Heart right ventricle (tissue), 16 donors: ENCODE measurements at regions not wholly inside any gene's neighbourhood (a gene's known extent, or its start where the extent isn't known, plus 50 kb on each side); places are given as distances from the start of the nearest gene placed in this dataset.

Experiments used
- ATAC-seq, 8 donors: fragments of 200-7000 bp; cut with Tn5 transposase; one replicate each; pipeline ENCODE4 v1.9.1; 2020; ENCODE audit warnings: mild to moderate bottlenecking in 8 of 8, moderate library complexity in 8 of 8, moderate number of reproducible peaks in 1 of 8
- DNase-seq, 2 donors: peaks; one replicate each; pipeline ENCODE4 v3.0.0-alpha.2; 2020
- H3K27ac ChIP-seq, 10 donors: fragments of 200-600 bp; sonication (generic) in 2 of 10; one replicate each; pipeline versions ENCODE4 v1.5.0 to v1.8.0; 2020 to 2022; ENCODE audit warnings: mild to moderate bottlenecking in 3 of 10
- H3K27me3 ChIP-seq, 7 donors: fragments of 200-600 bp; one replicate each; pipeline ENCODE4 v1.8.0; 2021 to 2022; ENCODE audit warnings: mild to moderate bottlenecking in 2 of 7
- H3K36me3 ChIP-seq, 9 donors: fragments of 200-600 bp; sonication (generic) in 1 of 9; one replicate each; pipeline versions ENCODE4 v1.5.0 to v1.8.0; 2020 to 2022; ENCODE audit warnings: mild to moderate bottlenecking in 2 of 9
- H3K4me1 ChIP-seq, 9 donors: fragments of 200-600 bp; sonication (generic) in 1 of 9; one replicate each; pipeline versions ENCODE4 v1.5.0 to v1.8.0; 2020 to 2022; ENCODE audit warnings: mild to moderate bottlenecking in 4 of 9
- H3K4me3 ChIP-seq, 10 donors: fragments of 200-600 bp; sonication (generic) in 2 of 10; one replicate each; pipeline versions ENCODE4 v1.5.0 to v1.8.0; 2020 to 2022; ENCODE audit warnings: mild to moderate bottlenecking in 7 of 10, moderate library complexity in 2 of 10
- H3K9me3 ChIP-seq, 11 donors: fragments of 200-600 bp in 10 of 11; sonication (generic) in 2 of 11; one replicate each; pipeline versions ENCODE4 v1.5.0 to v1.8.0; 2013 to 2022; ENCODE audit warnings: mild to moderate bottlenecking in 2 of 11, control low read depth in 1 of 11, moderate library complexity in 1 of 11
- CTCF ChIP-seq, 9 donors: fragments of 200-600 bp; sonication (generic) in 2 of 9; IDR thresholded peaks; one replicate each; pipeline versions ENCODE4 v1.5.0 to v1.8.0; 2021 to 2022; ENCODE audit warnings: antibody characterized with exemption in 9 of 9, mild to moderate bottlenecking in 5 of 9, moderate library complexity in 1 of 9
- WGBS, 2 donors: extraction: QIAGEN DNeasy Blood & Tissue Kit; methylation state at CpG; one replicate each; pipeline ENCODE4 v1.1.7; 2013; ENCODE audit warnings: inconsistent platforms in 1 of 2; 5-methylcytosine and 5-hydroxymethylcytosine counted together
- intact Hi-C, 10 donors: fragments of 100-400 bp; cut with DNase I; formaldehyde crosslinking; loops; one replicate each; pipeline versions ENCODE4 v1.11.1 to v1.14.2; 2022
- donor health status: Arrhythmogenic right ventricular cardiomyopathy.
- donor health status: ischemic (EF 13 %, LVEDD 7.1; RV severe dilation, severe dysfunction).
- donor health status: healthy with polysubstance abuse.
- donor health status: DM: no; HTN: yes; CAD: no.
- donor health status: DM: no; HTN: no; CAD: no.
- donor health status: ischemic (EF 25% LVEDD 6.9; RV normal size, moderate dysfunction).
- donor health status: ischemic (EF 25% LVEDD 5.7; RV mildly dilated, moderate dysfunction).
- donor health status: healthy.
- donor health status: DM: yes; HTN: yes; CAD: no.
- donor health status: Ischemic cardiomyopathy.
- donor health status: ischemic (EF 35%, LVEDD 5.7; RV mildly dilated, moderate dysfunction).
- donor health status: nonischemic (EF 11% LVEDD 7.7; RV severe dilation, severe dysfunction).
- donor health status: DM: yes; HTN: yes; CAD: no.
- donor health status: PGD.
- donor health status: ischemic (EF 29% LVEDD 5.4; RV normal size, mild dysfunction).
- donor health status: nonischemic (EF 23%, LVEDD 6.1; RV moderate dilation, normal function).

GRCh38 chr6:142008781-142009180, 123.9 kb upstream of the GJE1 start:
- TF ChIP-seq CTCF (IDR thresholded peaks at IDR 0.05), result no peak
- 87 to 91% methylated on average over 1 of the region's 1 CpG for WGBS, 2 donors
- no peak overlapping the region for H3K27ac ChIP-seq
- H3K27me3 ChIP-seq, result no peaks in the 10 kb centered on the region
- peaks cover 0 to 15% (median 0%) of the 10 kb centered on the region in 11 donors for H3K9me3 ChIP-seq
- ATAC-seq, result no peak
- peaks cover 0 to 2% (median 0%) of the 10 kb centered on the region in 9 donors for H3K4me1 ChIP-seq
- H3K36me3 ChIP-seq, result no peaks in the 10 kb centered on the region
- intact Hi-C loops, result no loop called here
- DNase-seq, result no peak
- H3K4me3 ChIP-seq, result no peak overlapping the region

- Histone ChIP-seq H3K9me3 (peaks cover 0 to 15% (median 0%) of the 10 kb centered on the region in 11 donors), H3K27ac (no peak overlapping the region), H3K4me3 (no peak overlapping the region), H3K27me3 (no peaks in the 10 kb centered on the region), H3K4me1 (no peaks in the 10 kb centered on the region), H3K36me3 (no peaks in the 10 kb centered on the region)
- intact Hi-C loops, result no loop called here
- DNase-seq (no peak), ATAC-seq (no peak)
- no peak for TF ChIP-seq CTCF (IDR thresholded peaks at IDR 0.05)
- WGBS, 2 donors, result 80 to 87% methylated on average over 4 of the region's 4 CpGs
Measured at GRCh38 chr6:142008016-142008735, 124.5 kb upstream of the GJE1 start.

GRCh38 chr6:142005021-142005420, 127.7 kb upstream of the GJE1 start:
- Histone ChIP-seq H3K4me1 (no peaks in the 10 kb centered on the region), H3K27ac (no peak overlapping the region), H3K36me3 (no peaks in the 10 kb centered on the region), H3K9me3 (peaks cover 0 to 18% (median 0%) of the 10 kb centered on the region in 11 donors), H3K4me3 (no peak overlapping the region), H3K27me3 (no peaks in the 10 kb centered on the region)
- ATAC-seq (no peak), DNase-seq (no peak)
- intact Hi-C loops, result no loop called here
- 46 to 60% methylated on average over 1 of the region's 1 CpG for WGBS, 2 donors
- no peak for TF ChIP-seq CTCF (IDR thresholded peaks at IDR 0.05)

- Histone ChIP-seq H3K9me3 (peaks cover 0 to 23% (median 7%) of the 10 kb centered on the region in 11 donors), H3K4me3 (no peak overlapping the region), H3K27me3 (no peaks in the 10 kb centered on the region), H3K4me1 (no peaks in the 10 kb centered on the region), H3K27ac (no peak overlapping the region), H3K36me3 (no peaks in the 10 kb centered on the region)
- no peak for DNase-seq
- no peak for ATAC-seq
- TF ChIP-seq CTCF (IDR thresholded peaks at IDR 0.05), result no peak
- intact Hi-C loops, result no loop called here
- 83 to 87% methylated on average over 9 of the region's 9 CpGs for WGBS, 2 donors
Measured at GRCh38 chr6:142002825-142003405, 129.8 kb upstream of the GJE1 start.
